Tibial nerve (tissue), 4 donors: ENCODE measurements at regions not wholly inside any gene's neighbourhood (a gene's known extent, or its start where the extent isn't known, plus 50 kb on each side); places are given as distances from the start of the nearest gene placed in this dataset.

Experiments
- EP300 ChIP-seq, 2 donors: sonication (generic); formaldehyde crosslinking; IDR thresholded peaks; one replicate each; pipeline ENCODE4 v1.6.1; 2017; ENCODE audit warnings: antibody characterized with exemption in 2 of 2, mild to moderate bottlenecking in 1 of 2
- POLR2A ChIP-seq, 2 donors: fragments of 450-650 bp; IDR thresholded peaks; one replicate each; pipeline ENCODE4 v1.6.1; 2017; ENCODE audit warnings: antibody characterized with exemption in 2 of 2, mild to moderate bottlenecking in 2 of 2, moderate library complexity in 2 of 2
- TF ChIP-seq, protein P1 (sequence below), 5 experiments: fragments of 200-600 bp in 3 of 5; fragments of 450-650 bp in 2 of 5; sonication (generic) in 3 of 5; IDR thresholded peaks; one replicate each; pipeline ENCODE4 v1.5.1; 2016 to 2019; ENCODE audit warnings: antibody characterized with exemption in 5 of 5, mild to moderate bottlenecking in 3 of 5, moderate library complexity in 2 of 5

DNA sequence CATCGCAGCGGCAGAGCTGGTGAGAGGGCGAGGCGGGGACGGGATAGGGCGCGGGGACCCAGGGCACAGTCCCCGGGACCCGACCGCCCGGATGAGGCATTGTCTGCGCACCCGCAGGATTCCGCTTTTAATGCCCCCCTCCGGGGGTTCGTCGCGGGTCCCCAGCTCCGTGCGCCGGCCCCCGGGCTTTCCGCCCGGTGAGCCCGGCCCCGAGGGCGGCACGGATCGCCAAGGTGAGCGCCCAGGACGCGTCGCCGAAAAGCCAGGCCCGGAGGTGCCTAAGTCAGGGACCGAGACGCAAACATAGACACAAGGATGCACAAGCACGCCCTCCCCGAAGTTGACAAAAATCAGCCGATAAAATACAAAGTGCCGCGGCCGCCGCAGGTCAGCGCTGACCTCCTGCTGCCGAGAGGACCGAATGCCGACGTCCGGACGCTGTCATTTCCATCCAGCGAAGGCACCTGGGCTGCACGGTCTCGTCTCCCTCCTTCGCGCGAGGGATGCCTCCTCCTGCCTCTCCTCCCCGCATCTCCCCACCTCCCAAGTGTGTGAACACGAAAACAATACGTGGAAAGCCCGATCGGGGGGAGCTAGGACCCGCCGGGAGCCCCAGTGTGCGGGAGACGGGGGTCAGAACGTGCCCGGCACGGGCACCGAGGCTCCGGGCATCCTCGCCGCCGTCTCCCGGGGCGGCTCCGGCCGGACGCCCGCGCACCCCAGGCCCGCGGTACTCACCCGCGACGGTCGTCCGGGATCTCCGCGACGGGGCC lies 101.1 kb upstream of the SOD1 start:
- TF ChIP-seq, protein P1, sequence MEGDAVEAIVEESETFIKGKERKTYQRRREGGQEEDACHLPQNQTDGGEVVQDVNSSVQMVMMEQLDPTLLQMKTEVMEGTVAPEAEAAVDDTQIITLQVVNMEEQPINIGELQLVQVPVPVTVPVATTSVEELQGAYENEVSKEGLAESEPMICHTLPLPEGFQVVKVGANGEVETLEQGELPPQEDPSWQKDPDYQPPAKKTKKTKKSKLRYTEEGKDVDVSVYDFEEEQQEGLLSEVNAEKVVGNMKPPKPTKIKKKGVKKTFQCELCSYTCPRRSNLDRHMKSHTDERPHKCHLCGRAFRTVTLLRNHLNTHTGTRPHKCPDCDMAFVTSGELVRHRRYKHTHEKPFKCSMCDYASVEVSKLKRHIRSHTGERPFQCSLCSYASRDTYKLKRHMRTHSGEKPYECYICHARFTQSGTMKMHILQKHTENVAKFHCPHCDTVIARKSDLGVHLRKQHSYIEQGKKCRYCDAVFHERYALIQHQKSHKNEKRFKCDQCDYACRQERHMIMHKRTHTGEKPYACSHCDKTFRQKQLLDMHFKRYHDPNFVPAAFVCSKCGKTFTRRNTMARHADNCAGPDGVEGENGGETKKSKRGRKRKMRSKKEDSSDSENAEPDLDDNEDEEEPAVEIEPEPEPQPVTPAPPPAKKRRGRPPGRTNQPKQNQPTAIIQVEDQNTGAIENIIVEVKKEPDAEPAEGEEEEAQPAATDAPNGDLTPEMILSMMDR (IDR thresholded peaks at IDR 0.05) = no peak
- TF ChIP-seq POLR2A (IDR thresholded peaks at IDR 0.05) = no peak
- no peak for TF ChIP-seq EP300 (IDR thresholded peaks at IDR 0.05)
